HEK293T (cell line): ENCODE measurements at regions not wholly inside any gene's neighbourhood (a gene's known extent, or its start where the extent isn't known, plus 50 kb on each side); places are given as distances from the start of the nearest gene placed in this dataset.

Source experiments
- CTCF ChIA-PET: fragments of 350-600 bp; formaldehyde crosslinking; extraction: SDS; loops from one replicate; lab custom pipeline; 2021; ENCODE audit warnings: antibody characterized with exemption, inconsistent platforms; lab: Yijun Ruan, JAX
- POLR2A ChIA-PET: fragments of 350-600 bp; formaldehyde crosslinking; extraction: SDS; loops from one replicate; lab custom pipeline; 2020; ENCODE audit warnings: antibody characterized with exemption, inconsistent platforms; lab: Yijun Ruan, JAX
- DNase-seq: peaks from one replicate; pipeline ENCODE4 v3.0.0; 2012; ENCODE audit warnings: mixed read lengths; ENCODE audit errors: extremely low spot score
- ARNT ChIP-seq: fragments of 450-650 bp; IDR thresholded peaks from 2 replicates; pipeline ENCODE4 v1.6.1; 2017; ENCODE audit warnings: mild to moderate bottlenecking
- BHLHE40 ChIP-seq: fragments of 450-650 bp; IDR thresholded peaks from 2 replicates; pipeline ENCODE4 v1.6.1; 2016; ENCODE audit warnings: mild to moderate bottlenecking, moderate library complexity, borderline replicate concordance
- CTBP1 ChIP-seq: fragments of 450-650 bp; IDR thresholded peaks from 2 replicates; pipeline ENCODE4 v1.6.1; 2016; ENCODE audit warnings: borderline replicate concordance
- ELF4 ChIP-seq: fragments of 450-650 bp; IDR thresholded peaks from 2 replicates; pipeline ENCODE4 v1.6.1; 2017; ENCODE audit warnings: antibody characterized with exemption
- FOXA1 ChIP-seq: fragments of 450-650 bp; IDR thresholded peaks from 2 replicates; pipeline ENCODE4 v1.6.1; 2016; ENCODE audit warnings: mild to moderate bottlenecking
- FOXK2 ChIP-seq: fragments of 450-650 bp; IDR thresholded peaks from 2 replicates; pipeline ENCODE4 v1.6.1; 2016; ENCODE audit warnings: mild to moderate bottlenecking
- FOXM1 ChIP-seq: fragments of 450-650 bp; IDR thresholded peaks from 2 replicates; pipeline ENCODE4 v1.6.1; 2017; ENCODE audit warnings: mild to moderate bottlenecking, borderline replicate concordance
- HDGF ChIP-seq: fragments of 450-650 bp; IDR thresholded peaks from 2 replicates; pipeline ENCODE4 v1.6.1; 2017; ENCODE audit warnings: antibody characterized with exemption, borderline replicate concordance
- L3MBTL2 ChIP-seq: fragments of 450-650 bp; conservative IDR thresholded peaks from 2 replicates; pipeline ENCODE4 v1.6.1; 2016; ENCODE audit warnings: mild to moderate bottlenecking
- LEF1 ChIP-seq: fragments of 450-650 bp; IDR thresholded peaks from 2 replicates; pipeline ENCODE4 v1.6.1; 2017; ENCODE audit warnings: mild to moderate bottlenecking, borderline replicate concordance
- NFRKB ChIP-seq: fragments of 450-650 bp; IDR thresholded peaks from 2 replicates; pipeline ENCODE4 v1.6.1; 2016; ENCODE audit warnings: mild to moderate bottlenecking, moderate library complexity
- SP1 ChIP-seq: fragments of 450-650 bp; IDR thresholded peaks from 2 replicates; pipeline ENCODE4 v1.6.1; 2017
- SUZ12 ChIP-seq: fragments of 450-650 bp; IDR thresholded peaks from 2 replicates; pipeline ENCODE4 v1.6.1; 2016; ENCODE audit warnings: mild to moderate bottlenecking
- TARDBP ChIP-seq: fragments of 450-650 bp; IDR thresholded peaks from 2 replicates; pipeline ENCODE4 v1.6.1; 2016
- ZNF384 ChIP-seq: fragments of 450-650 bp; IDR thresholded peaks from 2 replicates; pipeline ENCODE4 v1.6.1; 2016
- TF ChIP-seq, protein P1 (sequence below): fragments of 450-650 bp; IDR thresholded peaks from 2 replicates; pipeline ENCODE4 v1.6.1; 2016

DNA sequence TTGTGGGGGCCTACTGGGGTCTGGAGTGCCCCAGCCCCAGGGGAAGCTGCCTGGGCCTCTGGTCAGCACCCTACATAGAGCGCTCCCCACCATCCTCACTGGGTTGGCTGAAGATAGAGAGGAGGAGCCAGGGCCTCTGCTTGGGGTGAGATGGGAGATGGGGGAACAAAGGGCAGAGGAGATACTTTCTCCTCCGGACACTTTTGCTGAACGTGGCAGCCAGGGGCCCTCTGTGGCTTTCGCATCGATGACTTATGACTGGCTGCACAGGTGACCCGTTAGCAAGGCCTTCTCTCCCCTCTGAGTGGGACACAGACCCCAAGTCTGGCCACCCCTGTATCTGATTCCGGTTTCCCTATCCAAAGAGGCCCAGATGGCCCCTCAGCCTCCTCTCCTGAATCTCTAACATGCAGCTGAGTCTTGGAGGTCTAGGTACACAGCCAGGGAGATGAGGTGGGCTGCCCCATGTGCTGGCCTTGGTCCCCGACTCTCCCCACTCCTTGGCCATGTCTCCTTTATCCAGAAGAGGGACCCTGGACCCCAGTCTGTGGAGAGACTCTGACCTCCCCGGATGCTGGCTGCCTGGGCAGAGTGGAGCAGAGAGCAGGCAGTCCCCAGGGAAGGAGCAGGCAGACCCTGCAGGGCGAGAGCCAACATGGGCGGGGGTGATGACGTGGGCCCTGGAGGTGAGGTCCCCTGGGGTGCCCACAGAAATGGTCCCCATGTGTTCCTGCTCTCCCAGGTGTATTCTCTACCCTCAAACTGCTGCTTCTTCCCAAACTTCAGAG lies 59.3 kb upstream of the NECTIN1 start:
- no peak for DNase-seq
- no peak for TF ChIP-seq L3MBTL2
- TF ChIP-seq CTBP1, result no peak
- TF ChIP-seq ZNF384, result no peak
- no peak for TF ChIP-seq SP1
- TF ChIP-seq, protein P1, sequence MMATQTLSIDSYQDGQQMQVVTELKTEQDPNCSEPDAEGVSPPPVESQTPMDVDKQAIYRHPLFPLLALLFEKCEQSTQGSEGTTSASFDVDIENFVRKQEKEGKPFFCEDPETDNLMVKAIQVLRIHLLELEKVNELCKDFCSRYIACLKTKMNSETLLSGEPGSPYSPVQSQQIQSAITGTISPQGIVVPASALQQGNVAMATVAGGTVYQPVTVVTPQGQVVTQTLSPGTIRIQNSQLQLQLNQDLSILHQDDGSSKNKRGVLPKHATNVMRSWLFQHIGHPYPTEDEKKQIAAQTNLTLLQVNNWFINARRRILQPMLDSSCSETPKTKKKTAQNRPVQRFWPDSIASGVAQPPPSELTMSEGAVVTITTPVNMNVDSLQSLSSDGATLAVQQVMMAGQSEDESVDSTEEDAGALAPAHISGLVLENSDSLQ, result no peak
- TF ChIP-seq BHLHE40, result no peak
- no peak for TF ChIP-seq NFRKB
- TF ChIP-seq ELF4, result no peak
- TF ChIP-seq FOXM1, result no peak
- no peak for TF ChIP-seq TARDBP
- TF ChIP-seq ARNT, result no peak
- no peak for TF ChIP-seq FOXK2
- CTCF ChIA-PET, result no interaction called here
- POLR2A ChIA-PET, result no interaction called here

DNA sequence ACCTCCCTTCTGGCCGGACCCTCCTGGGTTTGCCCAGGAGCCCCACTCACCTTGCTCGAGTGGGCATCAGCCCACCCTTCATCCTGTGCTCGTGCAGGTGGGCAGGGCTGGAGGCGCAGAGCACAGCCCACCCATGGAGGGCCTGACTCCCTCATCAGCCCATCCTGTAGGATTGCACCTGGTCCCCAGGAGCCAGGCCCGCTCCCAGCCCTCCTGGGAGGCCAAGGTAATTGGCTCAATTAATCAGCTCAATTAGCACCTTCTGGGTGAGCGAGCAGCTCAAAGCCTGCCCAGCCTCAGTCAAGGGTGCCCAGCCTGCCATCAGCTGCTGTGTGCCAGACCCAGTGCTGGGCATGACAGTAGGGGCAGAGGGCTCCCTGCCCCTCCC lies 58.1 kb upstream of the NECTIN1 start:
- no peak for DNase-seq
- ChIA-PET CTCF (no interaction called here), POLR2A (interaction anchor here (0.6 kb wide), 1 partner anchor 11 kb away, joined by 3 read pairs; no protein-coding TSS in a partner anchor)
- no peak for TF ChIP-seq SUZ12
- no peak for TF ChIP-seq ZNF384
- TF ChIP-seq SP1, result no peak
- no peak for TF ChIP-seq L3MBTL2
- TF ChIP-seq CTBP1, result no peak
- TF ChIP-seq, protein P1, result no peak
- TF ChIP-seq HDGF, result no peak

DNA sequence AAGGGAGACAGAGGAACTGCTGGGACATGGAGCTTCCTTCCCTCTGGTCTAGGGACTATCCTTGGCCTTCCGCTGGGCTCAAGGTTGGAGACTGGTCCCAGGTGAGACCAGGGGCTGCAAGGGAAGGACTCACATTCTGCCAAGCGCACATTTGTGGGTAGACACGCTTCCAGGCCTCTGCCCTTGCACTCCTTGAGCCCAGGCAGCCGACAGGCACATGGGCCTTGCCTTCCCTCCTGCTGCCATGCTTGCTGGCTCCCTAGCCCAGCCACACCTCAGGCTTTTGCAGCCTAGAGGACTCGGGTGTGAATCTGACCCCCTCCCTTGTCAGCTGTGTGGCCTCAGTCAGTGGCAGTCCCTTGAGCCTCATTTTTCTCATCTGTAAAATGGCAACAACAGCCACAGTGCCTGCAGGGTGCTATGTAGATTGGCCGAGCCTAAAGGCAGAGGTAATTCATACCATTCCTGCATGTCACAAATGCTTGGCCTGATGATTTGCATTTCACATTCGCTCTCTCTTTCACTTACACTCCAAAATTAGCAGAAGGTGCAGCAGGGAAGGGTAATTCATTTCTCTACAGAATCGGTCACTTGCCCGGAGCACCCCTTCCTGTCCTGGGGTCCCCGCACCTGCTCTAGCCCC lies 57.6 kb upstream of the NECTIN1 start:
- POLR2A ChIA-PET, result no interaction called here
- TF ChIP-seq BHLHE40 (no peak), CTBP1 (no peak), HDGF (no peak), TARDBP (no peak), FOXM1 (no peak), ELF4 (no peak), NFRKB (no peak), LEF1 (no peak), L3MBTL2 (no peak), SUZ12 (no peak), ZNF384 (no peak), FOXK2 (no peak), SP1 (no peak), ARNT (no peak)
- TF ChIP-seq, protein P1, result no peak
- CTCF ChIA-PET, result no interaction called here

DNA sequence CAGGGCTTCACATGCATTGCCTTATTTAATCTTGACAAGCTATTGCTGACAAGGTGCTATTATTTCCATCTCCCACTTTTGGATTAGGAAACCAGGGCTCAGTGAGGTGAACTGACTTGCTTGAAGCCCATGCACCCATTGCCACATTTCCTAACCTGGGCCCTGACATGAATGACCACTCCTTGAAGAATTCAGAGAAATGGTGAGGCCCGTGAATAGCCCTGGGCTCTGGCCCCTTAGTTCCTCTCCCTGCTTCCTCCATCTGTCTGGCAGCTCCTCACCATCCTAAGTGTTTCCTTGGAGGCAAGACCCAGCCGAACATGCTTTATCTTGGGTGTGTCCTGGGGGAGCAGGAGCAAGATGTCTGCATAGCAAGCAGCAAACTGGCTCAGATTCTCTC lies 56.1 kb upstream of the NECTIN1 start:
- TF ChIP-seq ZNF384, result no peak
- no peak for TF ChIP-seq ELF4
- no peak for TF ChIP-seq FOXK2
- no peak for TF ChIP-seq HDGF
- no peak for TF ChIP-seq BHLHE40
- TF ChIP-seq CTBP1, result no peak
- TF ChIP-seq FOXM1, result no peak
- TF ChIP-seq SUZ12, result no peak
- no peak for TF ChIP-seq SP1
- TF ChIP-seq FOXA1, result no peak
- DNase-seq, result no peak
- ChIA-PET CTCF (no interaction called here), POLR2A (no interaction called here)

More for the DNA sequence above, 57.6 kb upstream of the NECTIN1 start:
- no peak for DNase-seq

DNA sequence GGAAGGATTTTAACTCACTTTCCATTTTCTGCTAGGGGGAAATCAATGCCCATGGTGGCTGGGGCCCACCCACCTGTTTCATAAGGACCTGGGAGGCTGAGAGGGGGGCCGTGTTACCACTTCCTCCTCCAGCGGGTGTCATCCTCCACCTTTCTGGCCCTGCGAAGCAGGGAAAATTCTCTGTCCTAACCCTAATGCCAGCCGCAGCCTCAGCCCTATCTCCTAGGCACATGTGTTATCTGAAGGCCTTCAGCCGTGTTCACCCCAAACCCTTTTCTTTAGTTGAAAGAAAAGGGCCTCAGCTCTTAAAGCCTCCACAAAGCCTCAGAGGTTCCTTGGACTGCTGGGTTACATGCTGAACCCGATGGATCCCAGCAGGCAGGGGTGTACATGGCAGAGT lies 55.4 kb upstream of the NECTIN1 start:
- no peak for TF ChIP-seq HDGF
- DNase-seq, result no peak
- CTCF ChIA-PET, result no interaction called here
- POLR2A ChIA-PET, result no interaction called here

DNA sequence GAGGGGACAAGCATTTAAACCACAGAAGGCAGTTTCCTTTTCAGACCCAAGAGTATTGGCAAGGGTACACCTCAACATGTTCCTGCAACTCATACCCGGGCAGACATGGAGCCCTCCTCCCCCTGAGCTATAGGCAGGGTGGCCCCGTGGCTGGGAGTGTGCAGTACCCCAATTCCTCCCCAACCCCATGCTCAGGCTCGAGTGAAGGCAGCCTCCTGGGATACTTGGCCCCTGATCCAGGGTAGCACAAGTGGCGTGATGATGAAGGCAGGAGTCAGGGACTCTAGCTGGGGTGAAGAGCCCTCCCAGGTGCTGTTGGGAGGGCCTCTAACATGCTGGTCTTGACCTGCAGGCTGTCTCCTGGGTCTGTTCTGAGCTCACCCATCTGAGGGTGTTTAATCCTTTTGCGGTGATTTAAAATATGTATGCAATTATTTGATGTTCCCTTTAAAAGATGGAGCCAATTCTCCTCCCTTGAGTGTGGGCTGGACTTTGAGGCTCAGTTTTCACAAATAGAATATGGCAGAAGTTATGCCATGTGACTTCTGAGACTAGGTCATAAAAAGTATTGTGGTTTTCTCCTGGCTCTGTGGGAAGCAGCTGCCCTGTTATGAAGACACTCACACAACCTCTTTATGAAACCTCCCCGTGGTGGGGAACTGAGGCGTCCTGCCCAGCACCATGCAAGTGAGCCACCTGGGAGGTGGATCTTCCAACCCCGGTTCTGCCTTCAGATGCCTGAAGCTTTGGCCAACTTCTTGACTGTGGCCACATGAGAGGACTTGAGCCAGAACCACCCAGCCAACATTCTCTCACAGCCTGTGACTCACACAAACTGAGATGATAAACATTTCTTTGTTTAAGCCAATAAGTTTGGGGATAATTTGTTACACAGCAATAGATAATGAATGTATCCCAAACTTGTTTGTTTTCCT lies 54.7 kb upstream of the NECTIN1 start:
- no peak for TF ChIP-seq ELF4
- no peak for TF ChIP-seq SP1
- TF ChIP-seq, protein P1, result no peak
- no peak for TF ChIP-seq NFRKB
- no peak for TF ChIP-seq FOXK2
- no peak for TF ChIP-seq BHLHE40
- TF ChIP-seq LEF1, result no peak
- no peak for TF ChIP-seq L3MBTL2
- TF ChIP-seq FOXA1, result no peak
- no peak for TF ChIP-seq ARNT
- no peak for TF ChIP-seq ZNF384
- no peak for TF ChIP-seq SUZ12
- no peak for TF ChIP-seq HDGF
- no peak for TF ChIP-seq CTBP1
- TF ChIP-seq FOXM1, result no peak
- no peak for TF ChIP-seq TARDBP
- DNase-seq, result no peak
- ChIA-PET POLR2A (no interaction called here), CTCF (no interaction called here)
